ENCODE measurements at regions not wholly inside any gene's neighbourhood (a gene's known extent, or its start where the extent isn't known, plus 50 kb on each side); places are given as distances from the start of the nearest gene placed in this dataset.

- TF ChIP-seq CTCF (IDR thresholded peaks at IDR 0.05): no peak
- H3K4me3 ChIP-seq: no peak overlapping the region
- WGBS, 2 donors: 49 to 72% methylated on average over 1 of the region's 1 CpG
- no peaks in the 10 kb centered on the region for H3K4me1 ChIP-seq
- no peaks in the 10 kb centered on the region for H3K36me3 ChIP-seq
- no peak for DNase-seq
- H3K27ac ChIP-seq: no peak overlapping the region
- intact Hi-C loops (cut with DNase I): no loop called here
- ATAC-seq: no peak
- no peaks in the 10 kb centered on the region for H3K9me3 ChIP-seq
- no peaks in the 10 kb centered on the region for H3K27me3 ChIP-seq
Measured at GRCh38 chr13:104198801-104199200, 1132.6 kb upstream of the SLC10A2 start.

DNA sequence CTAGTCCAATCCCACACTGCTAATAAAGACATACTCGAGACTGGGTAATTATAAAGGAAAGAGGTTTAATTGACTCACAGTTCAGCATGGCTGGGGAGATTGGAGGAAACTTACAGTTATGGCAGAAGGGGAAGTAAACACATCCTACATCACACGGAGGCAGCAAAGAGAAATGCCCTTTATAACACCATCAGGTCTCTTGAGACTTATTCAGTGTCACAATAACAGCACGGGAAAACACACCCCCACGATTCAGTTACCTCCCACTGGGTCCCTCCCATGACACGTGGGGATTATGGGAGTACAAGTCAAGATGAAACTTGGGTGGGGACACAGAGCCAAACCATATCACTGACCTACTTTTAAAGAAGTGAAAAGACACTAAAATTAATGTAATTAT is 1130.4 kb upstream of the SLC10A2 start:
- 58 to 60% methylated on average over 5 of the region's 5 CpGs for WGBS, 2 donors
- peaks cover 0 to 4% (median 0%) of the 10 kb centered on the region in 11 donors for H3K9me3 ChIP-seq
- H3K4me1 ChIP-seq: no peaks in the 10 kb centered on the region

GRCh38 chr13:104181526-104182231 is 1115.5 kb upstream of the SLC10A2 start:
- 78 to 79% methylated on average over 3 of the region's 3 CpGs for WGBS, 2 donors
- intact Hi-C loops (cut with DNase I): no loop called here
- no peaks in the 10 kb centered on the region for H3K27me3 ChIP-seq
- no peak overlapping the region for H3K4me3 ChIP-seq
- DNase-seq (no peak), ATAC-seq (no peak)
- no peak overlapping the region for H3K27ac ChIP-seq
- peaks cover 0 to 13% (median 0%) of the 10 kb centered on the region in 11 donors for H3K9me3 ChIP-seq
- no peak for TF ChIP-seq CTCF (IDR thresholded peaks at IDR 0.05)
- no peaks in the 10 kb centered on the region for H3K4me1 ChIP-seq
- no peaks in the 10 kb centered on the region for H3K36me3 ChIP-seq

More for the DNA sequence above, 1130.4 kb upstream of the SLC10A2 start:
- intact Hi-C loops (cut with DNase I): no loop called here
- Histone ChIP-seq H3K27me3 (no peaks in the 10 kb centered on the region), H3K4me3 (no peak overlapping the region), H3K27ac (no peak overlapping the region), H3K36me3 (no peaks in the 10 kb centered on the region)
- TF ChIP-seq CTCF (IDR thresholded peaks at IDR 0.05): no peak
- DNase-seq (no peak), ATAC-seq (no peak)

DNA sequence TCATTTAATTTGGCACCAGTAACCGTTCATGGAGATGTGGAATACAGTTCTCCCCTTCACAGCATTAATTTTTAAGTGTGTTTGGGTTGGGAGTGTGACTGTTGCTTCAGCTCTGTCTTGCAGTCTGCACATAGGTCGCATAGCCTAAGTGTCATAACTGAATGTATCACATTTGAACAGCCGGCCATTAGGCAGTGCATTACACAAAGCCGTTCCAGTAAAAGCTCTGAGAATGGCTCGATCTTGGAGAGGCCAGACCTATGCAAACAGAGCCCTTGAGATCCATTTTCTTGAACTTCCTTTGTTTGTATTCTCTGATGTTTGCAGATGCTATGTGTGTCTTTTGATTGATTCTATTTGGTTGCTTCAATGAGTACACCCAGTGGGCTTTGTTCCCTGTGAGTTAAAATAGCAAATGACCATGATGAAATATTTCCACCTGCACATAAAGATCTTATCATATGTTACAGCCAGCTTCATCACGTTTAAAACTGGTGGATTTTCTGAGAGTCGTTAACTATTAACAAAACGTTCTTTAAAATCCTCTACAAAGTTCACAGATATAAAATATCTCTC is 1104.9 kb upstream of the SLC10A2 start:
- intact Hi-C loops (cut with DNase I): no loop called here
- Histone ChIP-seq H3K4me3 (no peak overlapping the region), H3K27me3 (no peaks in the 10 kb centered on the region), H3K27ac (no peak overlapping the region), H3K4me1 (no peaks in the 10 kb centered on the region), H3K36me3 (no peaks in the 10 kb centered on the region), H3K9me3 (no peaks in the 10 kb centered on the region)
- TF ChIP-seq CTCF (IDR thresholded peaks at IDR 0.05): no peak
- WGBS, 2 donors: 75 to 76% methylated on average over 8 of the region's 8 CpGs
- no peak for ATAC-seq
- DNase-seq: no peak
